ENCODE measurements at regions not wholly inside any gene's neighbourhood (a gene's known extent, or its start where the extent isn't known, plus 50 kb on each side); places are given as distances from the start of the nearest gene placed in this dataset.

DNA sequence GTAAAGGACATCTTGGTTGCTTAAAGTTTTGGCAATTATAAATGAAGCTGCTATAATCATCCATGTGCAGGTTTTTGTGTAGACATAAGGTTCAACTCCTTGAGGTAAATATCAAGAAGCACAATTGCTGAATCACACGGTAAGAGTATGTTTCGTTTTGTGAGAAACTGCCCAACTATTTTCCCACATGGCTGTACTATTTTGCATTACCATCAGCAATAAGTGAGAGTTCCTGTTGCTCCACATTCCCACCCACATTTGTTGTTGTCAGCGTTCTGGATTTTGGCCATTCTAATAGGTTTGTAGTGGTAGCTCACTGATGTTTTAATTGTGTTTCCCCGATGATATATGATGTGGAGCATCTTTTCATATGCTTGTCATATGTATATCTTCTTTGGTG, 118.5 kb upstream of the KCNMB2 start (continued):
- TF ChIP-seq CBFB (CRISPR knock-in tag; IDR thresholded peaks at IDR 0.05; ENCODE audit: low read depth) = no peak

GRCh38 chr3:178419071-178419470, 117.2 kb upstream of the KCNMB2 start:
- Mint-ChIP-seq H3K27me3 (ENCODE audit: low read depth) (no peaks in the 10 kb centered on the region), H3K27ac (no peak overlapping the region), H3K4me3 (no peak overlapping the region), H3K4me1 (no peaks in the 10 kb centered on the region), H3K36me3 (no peaks in the 10 kb centered on the region), H3K9me3 (peaks cover 1% of the 10 kb centered on the region)
- CTCF ChIA-PET = no interaction called here
- DNase-seq (ENCODE audit: low spot score) (no peak), ATAC-seq (no peak)
- no peak for TF ChIP-seq RORB (CRISPR knock-in tag; IDR thresholded peaks at IDR 0.05)
- no peak for TF ChIP-seq ZMAT4 (CRISPR knock-in tag; IDR thresholded peaks at IDR 0.05)
- TF ChIP-seq ZNF671 (CRISPR knock-in tag; IDR thresholded peaks at IDR 0.05) = no peak
- no peak for TF ChIP-seq JAZF1 (CRISPR knock-in tag; IDR thresholded peaks at IDR 0.05)
- TF ChIP-seq GTF2I (CRISPR knock-in tag; conservative IDR thresholded peaks at IDR 0.05) = no peak
- no peak for TF ChIP-seq PREB (CRISPR knock-in tag; IDR thresholded peaks at IDR 0.05; ENCODE audit: borderline replicate concordance)
- no peak for TF ChIP-seq NR2C2 (CRISPR knock-in tag; IDR thresholded peaks at IDR 0.05)
- TF ChIP-seq FOXK1 (CRISPR knock-in tag; IDR thresholded peaks at IDR 0.05) = no peak
- TF ChIP-seq, protein P1, sequence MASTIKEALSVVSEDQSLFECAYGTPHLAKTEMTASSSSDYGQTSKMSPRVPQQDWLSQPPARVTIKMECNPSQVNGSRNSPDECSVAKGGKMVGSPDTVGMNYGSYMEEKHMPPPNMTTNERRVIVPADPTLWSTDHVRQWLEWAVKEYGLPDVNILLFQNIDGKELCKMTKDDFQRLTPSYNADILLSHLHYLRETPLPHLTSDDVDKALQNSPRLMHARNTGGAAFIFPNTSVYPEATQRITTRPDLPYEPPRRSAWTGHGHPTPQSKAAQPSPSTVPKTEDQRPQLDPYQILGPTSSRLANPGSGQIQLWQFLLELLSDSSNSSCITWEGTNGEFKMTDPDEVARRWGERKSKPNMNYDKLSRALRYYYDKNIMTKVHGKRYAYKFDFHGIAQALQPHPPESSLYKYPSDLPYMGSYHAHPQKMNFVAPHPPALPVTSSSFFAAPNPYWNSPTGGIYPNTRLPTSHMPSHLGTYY (CRISPR knock-in tag; IDR thresholded peaks at IDR 0.05) = no peak
- no peak for TF ChIP-seq PRRX2 (CRISPR knock-in tag; IDR thresholded peaks at IDR 0.05)
- TF ChIP-seq ZBTB21 (CRISPR knock-in tag; IDR thresholded peaks at IDR 0.05; ENCODE audit: borderline replicate concordance) = no peak
- no peak for TF ChIP-seq MXD4 (CRISPR knock-in tag; IDR thresholded peaks at IDR 0.05; ENCODE audit: borderline replicate concordance)
- TF ChIP-seq EMX1 (CRISPR knock-in tag; IDR thresholded peaks at IDR 0.05) = no peak
- no peak for TF ChIP-seq OVOL2 (CRISPR knock-in tag; IDR thresholded peaks at IDR 0.05; ENCODE audit: borderline replicate concordance)
- TF ChIP-seq, protein P2, sequence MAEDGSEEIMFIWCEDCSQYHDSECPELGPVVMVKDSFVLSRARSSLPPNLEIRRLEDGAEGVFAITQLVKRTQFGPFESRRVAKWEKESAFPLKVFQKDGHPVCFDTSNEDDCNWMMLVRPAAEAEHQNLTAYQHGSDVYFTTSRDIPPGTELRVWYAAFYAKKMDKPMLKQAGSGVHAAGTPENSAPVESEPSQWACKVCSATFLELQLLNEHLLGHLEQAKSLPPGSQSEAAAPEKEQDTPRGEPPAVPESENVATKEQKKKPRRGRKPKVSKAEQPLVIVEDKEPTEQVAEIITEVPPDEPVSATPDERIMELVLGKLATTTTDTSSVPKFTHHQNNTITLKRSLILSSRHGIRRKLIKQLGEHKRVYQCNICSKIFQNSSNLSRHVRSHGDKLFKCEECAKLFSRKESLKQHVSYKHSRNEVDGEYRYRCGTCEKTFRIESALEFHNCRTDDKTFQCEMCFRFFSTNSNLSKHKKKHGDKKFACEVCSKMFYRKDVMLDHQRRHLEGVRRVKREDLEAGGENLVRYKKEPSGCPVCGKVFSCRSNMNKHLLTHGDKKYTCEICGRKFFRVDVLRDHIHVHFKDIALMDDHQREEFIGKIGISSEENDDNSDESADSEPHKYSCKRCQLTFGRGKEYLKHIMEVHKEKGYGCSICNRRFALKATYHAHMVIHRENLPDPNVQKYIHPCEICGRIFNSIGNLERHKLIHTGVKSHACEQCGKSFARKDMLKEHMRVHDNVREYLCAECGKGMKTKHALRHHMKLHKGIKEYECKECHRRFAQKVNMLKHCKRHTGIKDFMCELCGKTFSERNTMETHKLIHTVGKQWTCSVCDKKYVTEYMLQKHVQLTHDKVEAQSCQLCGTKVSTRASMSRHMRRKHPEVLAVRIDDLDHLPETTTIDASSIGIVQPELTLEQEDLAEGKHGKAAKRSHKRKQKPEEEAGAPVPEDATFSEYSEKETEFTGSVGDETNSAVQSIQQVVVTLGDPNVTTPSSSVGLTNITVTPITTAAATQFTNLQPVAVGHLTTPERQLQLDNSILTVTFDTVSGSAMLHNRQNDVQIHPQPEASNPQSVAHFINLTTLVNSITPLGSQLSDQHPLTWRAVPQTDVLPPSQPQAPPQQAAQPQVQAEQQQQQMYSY (CRISPR knock-in tag; IDR thresholded peaks at IDR 0.05) = no peak
- TF ChIP-seq MYBL2 (CRISPR knock-in tag; IDR thresholded peaks at IDR 0.05) = no peak
- POLR2A ChIA-PET = no interaction called here

DNA sequence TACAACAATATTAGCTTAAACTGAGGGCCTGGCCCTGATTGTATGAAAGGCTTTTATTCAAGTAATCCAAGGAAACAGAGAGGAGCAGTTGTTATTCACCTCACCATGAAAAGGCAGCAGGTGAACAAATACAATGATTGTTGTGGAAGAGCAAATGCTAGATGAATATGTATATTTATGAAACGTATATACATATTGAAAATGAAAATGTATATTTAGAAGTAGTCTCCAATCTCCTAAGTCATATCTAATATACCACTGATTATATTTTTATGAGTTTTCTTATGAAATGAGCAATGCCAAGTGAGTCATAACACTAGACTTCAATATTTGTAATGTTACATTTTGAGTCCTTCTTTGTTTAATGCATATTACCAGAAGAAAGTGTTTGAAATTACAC, 116.2 kb upstream of the KCNMB2 start:
- DNase-seq (ENCODE audit: low spot score) (no peak), ATAC-seq (no peak)
- H3K27me3 Mint-ChIP-seq (ENCODE audit: low read depth) = no peaks in the 10 kb centered on the region
- no peak overlapping the region for H3K27ac Mint-ChIP-seq
- ChIA-PET POLR2A (no interaction called here), CTCF (no interaction called here)
- H3K9me3 Mint-ChIP-seq = peaks cover 8% of the 10 kb centered on the region
- no peaks in the 10 kb centered on the region for H3K4me1 Mint-ChIP-seq
- H3K36me3 Mint-ChIP-seq = no peaks in the 10 kb centered on the region
- H3K4me3 Mint-ChIP-seq = no peak overlapping the region
- TF ChIP-seq ESRRA (CRISPR knock-in tag; IDR thresholded peaks at IDR 0.05; ENCODE audit: borderline replicate concordance) = no peak
- no peak for TF ChIP-seq ZBTB21 (CRISPR knock-in tag; IDR thresholded peaks at IDR 0.05; ENCODE audit: borderline replicate concordance)
- TF ChIP-seq ATF6 (CRISPR knock-in tag; IDR thresholded peaks at IDR 0.05) = no peak
- no peak for TF ChIP-seq TP53 (CRISPR knock-in tag; IDR thresholded peaks at IDR 0.05)
- TF ChIP-seq ZNF425 (CRISPR knock-in tag; conservative IDR thresholded peaks at IDR 0.05) = no peak
- TF ChIP-seq, protein P3, sequence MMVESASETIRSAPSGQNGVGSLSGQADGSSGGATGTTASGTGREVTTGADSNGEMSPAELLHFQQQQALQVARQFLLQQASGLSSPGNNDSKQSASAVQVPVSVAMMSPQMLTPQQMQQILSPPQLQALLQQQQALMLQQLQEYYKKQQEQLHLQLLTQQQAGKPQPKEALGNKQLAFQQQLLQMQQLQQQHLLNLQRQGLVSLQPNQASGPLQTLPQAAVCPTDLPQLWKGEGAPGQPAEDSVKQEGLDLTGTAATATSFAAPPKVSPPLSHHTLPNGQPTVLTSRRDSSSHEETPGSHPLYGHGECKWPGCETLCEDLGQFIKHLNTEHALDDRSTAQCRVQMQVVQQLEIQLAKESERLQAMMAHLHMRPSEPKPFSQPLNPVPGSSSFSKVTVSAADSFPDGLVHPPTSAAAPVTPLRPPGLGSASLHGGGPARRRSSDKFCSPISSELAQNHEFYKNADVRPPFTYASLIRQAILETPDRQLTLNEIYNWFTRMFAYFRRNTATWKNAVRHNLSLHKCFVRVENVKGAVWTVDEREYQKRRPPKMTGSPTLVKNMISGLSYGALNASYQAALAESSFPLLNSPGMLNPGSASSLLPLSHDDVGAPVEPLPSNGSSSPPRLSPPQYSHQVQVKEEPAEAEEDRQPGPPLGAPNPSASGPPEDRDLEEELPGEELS (CRISPR knock-in tag; IDR thresholded peaks at IDR 0.05) = no peak
- no peak for TF ChIP-seq NR3C1 (CRISPR knock-in tag; conservative IDR thresholded peaks at IDR 0.05; ENCODE audit: low read depth)
